ENCODE measurements at regions not wholly inside any gene's neighbourhood (a gene's known extent, or its start where the extent isn't known, plus 50 kb on each side); places are given as distances from the start of the nearest gene placed in this dataset.

GRCh38 chr2:76082509-76082908 is 371.8 kb upstream of the GCFC2 start:
- Histone ChIP-seq H2BK12ac (ENCODE audit: low read length) (no peak overlapping the region), H4K8ac (ENCODE audit: low read depth, low read length) (no peak overlapping the region), H3K18ac (ENCODE audit: low read length) (no peak overlapping the region), H2BK5ac (ENCODE audit: low read length) (no peak overlapping the region), H3K23ac (ENCODE audit: low read depth, low read length, poor library complexity) (no peak overlapping the region), H3K4ac (ENCODE audit: low read length) (no peak overlapping the region), H3K27ac (replicated peaks; ENCODE audit: low read length) (no peak overlapping the region), H3K9me3 (replicated peaks in 1 of 2; ENCODE audit: control insufficient read depth in 2 of 2, insufficient read depth in 1 of 2, low read depth in 1 of 2, low read length in 2 of 2) (no peaks in the 10 kb centered on the region), H3K4me3 (ENCODE audit: low read length in 2 of 2) (no peak overlapping the region), H2BK15ac (ENCODE audit: low read length) (no peak overlapping the region), H4K91ac (ENCODE audit: low read depth, low read length, poor library complexity) (no peak overlapping the region), H3K9ac (ENCODE audit: low read depth, low read length, poor library complexity) (no peak overlapping the region), H3K4me1 (ENCODE audit: control insufficient read depth in 2 of 2, insufficient read depth in 1 of 2, low read depth in 1 of 2, low read length in 2 of 2) (no peaks in the 10 kb centered on the region), H3K4me2 (ENCODE audit: insufficient read depth, low read length, poor library complexity, severe bottlenecking) (no peak overlapping the region), H3K79me1 (ENCODE audit: low read depth, low read length) (no peaks in the 10 kb centered on the region), H2AK5ac (ENCODE audit: low read depth, low read length) (no peak overlapping the region), H3K27me3 (ENCODE audit: control insufficient read depth in 3 of 3, insufficient read depth in 3 of 3, low read depth in 1 of 3, low read length in 3 of 3) (no peaks in the 10 kb centered on the region), H2AFZ (ENCODE audit: low read length) (peak overlapping the region; percentile 51), H3K36me3 (replicated peaks in 1 of 2; ENCODE audit: control insufficient read depth in 2 of 2, insufficient read depth in 2 of 2, low read length in 2 of 2) (no peaks in the 10 kb centered on the region), H3K14ac (ENCODE audit: low read length) (no peak overlapping the region), H2BK120ac (ENCODE audit: low read depth, low read length) (no peak overlapping the region)
- no CpG with 5 or more reads among the region's 3 CpGs for WGBS, 2 donors (ENCODE audit: extremely low coverage in 2 of 2, insufficient read length in 2 of 2, insufficient replicate concordance in 1 of 2)
- no peak for DNase-seq (ENCODE audit: low spot score)

- Histone ChIP-seq H2AFZ (ENCODE audit: low read length) (no peak overlapping the region), H3K36me3 (replicated peaks in 1 of 2; ENCODE audit: control insufficient read depth in 2 of 2, insufficient read depth in 2 of 2, low read length in 2 of 2) (no peaks in the 10 kb centered on the region), H3K4ac (ENCODE audit: low read length) (no peak overlapping the region), H2BK15ac (ENCODE audit: low read length) (no peak overlapping the region), H3K4me2 (ENCODE audit: insufficient read depth, low read length, poor library complexity, severe bottlenecking) (no peak overlapping the region), H3K4me3 (ENCODE audit: low read length in 2 of 2) (no peak overlapping the region), H3K27me3 (ENCODE audit: control insufficient read depth in 3 of 3, insufficient read depth in 3 of 3, low read depth in 1 of 3, low read length in 3 of 3) (no peaks in the 10 kb centered on the region), H3K79me1 (ENCODE audit: low read depth, low read length) (no peaks in the 10 kb centered on the region), H3K4me1 (ENCODE audit: control insufficient read depth in 2 of 2, insufficient read depth in 1 of 2, low read depth in 1 of 2, low read length in 2 of 2) (no peaks in the 10 kb centered on the region), H2BK5ac (ENCODE audit: low read length) (no peak overlapping the region), H2BK120ac (ENCODE audit: low read depth, low read length) (no peak overlapping the region), H3K27ac (replicated peaks; ENCODE audit: low read length) (no peak overlapping the region), H4K91ac (ENCODE audit: low read depth, low read length, poor library complexity) (no peak overlapping the region), H4K8ac (ENCODE audit: low read depth, low read length) (no peak overlapping the region), H3K14ac (ENCODE audit: low read length) (no peak overlapping the region), H2AK5ac (ENCODE audit: low read depth, low read length) (no peak overlapping the region), H3K18ac (ENCODE audit: low read length) (no peak overlapping the region), H3K23ac (ENCODE audit: low read depth, low read length, poor library complexity) (no peak overlapping the region), H3K9ac (ENCODE audit: low read depth, low read length, poor library complexity) (no peak overlapping the region), H2BK12ac (ENCODE audit: low read length) (no peak overlapping the region), H3K9me3 (replicated peaks in 1 of 2; ENCODE audit: control insufficient read depth in 2 of 2, insufficient read depth in 1 of 2, low read depth in 1 of 2, low read length in 2 of 2) (no peaks in the 10 kb centered on the region)
- no peak for DNase-seq (ENCODE audit: low spot score)
- no CpG with 5 or more reads among the region's 2 CpGs for WGBS, 2 donors (ENCODE audit: extremely low coverage in 2 of 2, insufficient read length in 2 of 2, insufficient replicate concordance in 1 of 2)
Measured at GRCh38 chr2:76080154-76080553, 369.4 kb upstream of the GCFC2 start.

- Histone ChIP-seq H3K36me3 (replicated peaks in 1 of 2; ENCODE audit: control insufficient read depth in 2 of 2, insufficient read depth in 2 of 2, low read length in 2 of 2) (no peaks in the 10 kb centered on the region), H2AK5ac (ENCODE audit: low read depth, low read length) (no peak overlapping the region), H3K4me1 (ENCODE audit: control insufficient read depth in 2 of 2, insufficient read depth in 1 of 2, low read depth in 1 of 2, low read length in 2 of 2) (no peaks in the 10 kb centered on the region), H3K23ac (ENCODE audit: low read depth, low read length, poor library complexity) (no peak overlapping the region), H3K9ac (ENCODE audit: low read depth, low read length, poor library complexity) (no peak overlapping the region), H3K4me3 (ENCODE audit: low read length in 2 of 2) (no peak overlapping the region), H3K27me3 (ENCODE audit: control insufficient read depth in 3 of 3, insufficient read depth in 3 of 3, low read depth in 1 of 3, low read length in 3 of 3) (no peaks in the 10 kb centered on the region), H2AFZ (ENCODE audit: low read length) (no peak overlapping the region), H2BK12ac (ENCODE audit: low read length) (no peak overlapping the region), H3K18ac (ENCODE audit: low read length) (no peak overlapping the region), H2BK15ac (ENCODE audit: low read length) (no peak overlapping the region), H3K4me2 (ENCODE audit: insufficient read depth, low read length, poor library complexity, severe bottlenecking) (no peak overlapping the region), H4K8ac (ENCODE audit: low read depth, low read length) (no peak overlapping the region), H3K27ac (replicated peaks; ENCODE audit: low read length) (no peak overlapping the region), H2BK5ac (ENCODE audit: low read length) (no peak overlapping the region), H4K91ac (ENCODE audit: low read depth, low read length, poor library complexity) (no peak overlapping the region), H3K9me3 (replicated peaks in 1 of 2; ENCODE audit: control insufficient read depth in 2 of 2, insufficient read depth in 1 of 2, low read depth in 1 of 2, low read length in 2 of 2) (no peaks in the 10 kb centered on the region), H3K14ac (ENCODE audit: low read length) (no peak overlapping the region), H3K79me1 (ENCODE audit: low read depth, low read length) (no peaks in the 10 kb centered on the region), H3K4ac (ENCODE audit: low read length) (no peak overlapping the region), H2BK120ac (ENCODE audit: low read depth, low read length) (no peak overlapping the region)
- no CpG with 5 or more reads among the region's 1 CpG for WGBS, 2 donors (ENCODE audit: extremely low coverage in 2 of 2, insufficient read length in 2 of 2, insufficient replicate concordance in 1 of 2)
- DNase-seq (ENCODE audit: low spot score): no peak
Measured at GRCh38 chr2:76075126-76075525, 364.4 kb upstream of the GCFC2 start.

- H3K36me3 ChIP-seq (replicated peaks in 1 of 2; ENCODE audit: control insufficient read depth in 2 of 2, insufficient read depth in 2 of 2, low read length in 2 of 2): no peaks in the 10 kb centered on the region
- no peak overlapping the region for H3K18ac ChIP-seq (ENCODE audit: low read length)
- no peaks in the 10 kb centered on the region for H3K27me3 ChIP-seq (ENCODE audit: control insufficient read depth in 3 of 3, insufficient read depth in 3 of 3, low read depth in 1 of 3, low read length in 3 of 3)
- no peak overlapping the region for H2AFZ ChIP-seq (ENCODE audit: low read length)
- no peak overlapping the region for H3K4ac ChIP-seq (ENCODE audit: low read length)
- H3K9me3 ChIP-seq (replicated peaks in 1 of 2; ENCODE audit: control insufficient read depth in 2 of 2, insufficient read depth in 1 of 2, low read depth in 1 of 2, low read length in 2 of 2): peaks cover 0 to 8% of the 10 kb centered on the region in 2 donors
- H3K14ac ChIP-seq (ENCODE audit: low read length): no peak overlapping the region
- H2BK15ac ChIP-seq (ENCODE audit: low read length): no peak overlapping the region
- no peak overlapping the region for H2BK12ac ChIP-seq (ENCODE audit: low read length)
- no peak overlapping the region for H4K8ac ChIP-seq (ENCODE audit: low read depth, low read length)
- H2AK5ac ChIP-seq (ENCODE audit: low read depth, low read length): no peak overlapping the region
- no peak overlapping the region for H3K4me3 ChIP-seq (ENCODE audit: low read length in 2 of 2)
- no peak overlapping the region for H2BK5ac ChIP-seq (ENCODE audit: low read length)
- no peak for DNase-seq (ENCODE audit: low spot score)
- no peak overlapping the region for H2BK120ac ChIP-seq (ENCODE audit: low read depth, low read length)
- no peak overlapping the region for H3K23ac ChIP-seq (ENCODE audit: low read depth, low read length, poor library complexity)
- H4K91ac ChIP-seq (ENCODE audit: low read depth, low read length, poor library complexity): no peak overlapping the region
- no peaks in the 10 kb centered on the region for H3K79me1 ChIP-seq (ENCODE audit: low read depth, low read length)
- no peaks in the 10 kb centered on the region for H3K4me1 ChIP-seq (ENCODE audit: control insufficient read depth in 2 of 2, insufficient read depth in 1 of 2, low read depth in 1 of 2, low read length in 2 of 2)
- H3K27ac ChIP-seq (replicated peaks; ENCODE audit: low read length): no peak overlapping the region
- H3K4me2 ChIP-seq (ENCODE audit: insufficient read depth, low read length, poor library complexity, severe bottlenecking): no peak overlapping the region
- no peak overlapping the region for H3K9ac ChIP-seq (ENCODE audit: low read depth, low read length, poor library complexity)
- no CpG with 5 or more reads among the region's 3 CpGs for WGBS, 2 donors (ENCODE audit: extremely low coverage in 2 of 2, insufficient read length in 2 of 2, insufficient replicate concordance in 1 of 2)
Measured at GRCh38 chr2:76073992-76074604, 363.4 kb upstream of the GCFC2 start.

All from neuronal stem cell (in vitro differentiated cells).